ENCODE measurements at regions not wholly inside any gene's neighbourhood (a gene's known extent, or its start where the extent isn't known, plus 50 kb on each side); places are given as distances from the start of the nearest gene placed in this dataset.

DNA sequence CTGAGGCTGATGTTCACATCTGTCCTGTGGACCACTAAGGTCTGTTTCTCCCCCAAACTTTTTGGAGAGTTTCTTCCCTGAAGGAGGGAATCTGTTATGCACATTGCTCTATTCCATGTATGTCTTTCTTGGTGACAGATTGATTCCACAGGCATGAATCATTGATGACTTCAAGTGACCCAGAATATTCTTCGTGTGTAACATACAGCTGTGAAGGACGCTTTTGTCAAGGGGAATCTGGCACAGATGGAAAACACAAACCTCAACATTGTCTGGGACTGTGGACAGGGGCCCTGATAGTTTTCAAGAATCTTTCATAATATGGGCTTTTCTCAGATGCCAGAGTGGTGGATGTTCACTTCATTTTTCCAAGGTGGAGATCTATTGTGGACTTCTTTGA lies 223.1 kb upstream of the MAF start:
- Mint-ChIP-seq H3K27ac (no peak overlapping the region), H3K36me3 (ENCODE audit: insufficient read depth in 1 of 3, low read depth in 3 of 3) (no peaks in the 10 kb centered on the region), H3K4me3 (no peak overlapping the region), H3K4me1 (no peaks in the 10 kb centered on the region), H3K9me3 (no peaks in the 10 kb centered on the region; a peak in 1 of 5 replicates), H3K27me3 (ENCODE audit: low read depth) (no peaks in the 10 kb centered on the region)
- no peak overlapping the region for H3K14ac ChIP-seq (ENCODE audit: insufficient read depth, low read length)
- no peak overlapping the region for H2BK5ac ChIP-seq (ENCODE audit: insufficient read length, low read length)
- no peaks in the 10 kb centered on the region for H3K79me1 ChIP-seq (ENCODE audit: insufficient read depth, low read depth, low read length, poor library complexity, severe bottlenecking)
- H4K91ac ChIP-seq (ENCODE audit: insufficient read length, low read depth, low read length), result no peak overlapping the region
- H3K27me3 ChIP-seq (ENCODE audit: insufficient read depth, low read length), result no peaks in the 10 kb centered on the region; the same call in 1 of the 2 replicates
- no peaks in the 10 kb centered on the region for H3K4me1 ChIP-seq (ENCODE audit: insufficient read depth, low read length)
- H4K8ac ChIP-seq (replicated peaks; ENCODE audit: insufficient read length, low read depth, low read length), result no peak overlapping the region
- no peak overlapping the region for H2BK15ac ChIP-seq (ENCODE audit: low read depth, low read length)
- no peak overlapping the region for H3K23ac ChIP-seq (ENCODE audit: insufficient read length, low read depth, low read length)
- H3K4ac ChIP-seq (ENCODE audit: low read depth, low read length), result no peak overlapping the region
- no CpG with 5 or more reads among the region's 2 CpGs for WGBS (ENCODE audit: extremely low coverage, insufficient read length, low lambda C conversion rate)
- no peak overlapping the region for H3K27ac ChIP-seq (ENCODE audit: insufficient read length, low read depth, low read length)
- H4K20me1 ChIP-seq (ENCODE audit: control insufficient read depth, insufficient read depth, insufficient read length), result no peaks in the 10 kb centered on the region
- no peak overlapping the region for H3K56ac ChIP-seq (ENCODE audit: insufficient read length, low read depth, low read length)
- no peak overlapping the region for H2AFZ ChIP-seq (ENCODE audit: low read length)
- TF ChIP-seq, protein P1, sequence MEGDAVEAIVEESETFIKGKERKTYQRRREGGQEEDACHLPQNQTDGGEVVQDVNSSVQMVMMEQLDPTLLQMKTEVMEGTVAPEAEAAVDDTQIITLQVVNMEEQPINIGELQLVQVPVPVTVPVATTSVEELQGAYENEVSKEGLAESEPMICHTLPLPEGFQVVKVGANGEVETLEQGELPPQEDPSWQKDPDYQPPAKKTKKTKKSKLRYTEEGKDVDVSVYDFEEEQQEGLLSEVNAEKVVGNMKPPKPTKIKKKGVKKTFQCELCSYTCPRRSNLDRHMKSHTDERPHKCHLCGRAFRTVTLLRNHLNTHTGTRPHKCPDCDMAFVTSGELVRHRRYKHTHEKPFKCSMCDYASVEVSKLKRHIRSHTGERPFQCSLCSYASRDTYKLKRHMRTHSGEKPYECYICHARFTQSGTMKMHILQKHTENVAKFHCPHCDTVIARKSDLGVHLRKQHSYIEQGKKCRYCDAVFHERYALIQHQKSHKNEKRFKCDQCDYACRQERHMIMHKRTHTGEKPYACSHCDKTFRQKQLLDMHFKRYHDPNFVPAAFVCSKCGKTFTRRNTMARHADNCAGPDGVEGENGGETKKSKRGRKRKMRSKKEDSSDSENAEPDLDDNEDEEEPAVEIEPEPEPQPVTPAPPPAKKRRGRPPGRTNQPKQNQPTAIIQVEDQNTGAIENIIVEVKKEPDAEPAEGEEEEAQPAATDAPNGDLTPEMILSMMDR (conservative IDR thresholded peaks at IDR 0.05), result no peak
- H3K9me3 ChIP-seq (ENCODE audit: control insufficient read depth, low read depth, low read length), result no peaks in the 10 kb centered on the region
- no peak overlapping the region for H2BK12ac ChIP-seq (ENCODE audit: insufficient read length, low read depth, low read length)
- DNase-seq, result no peak
- H3K9ac ChIP-seq (ENCODE audit: extremely low read depth, insufficient read length, low read length), result no peak overlapping the region
- H2AK5ac ChIP-seq (ENCODE audit: insufficient read length, low read length), result no peak overlapping the region
- no peaks in the 10 kb centered on the region for H3K23me2 ChIP-seq (ENCODE audit: insufficient read length, low read depth, low read length, poor library complexity, severe bottlenecking)
- H3K4me2 ChIP-seq (ENCODE audit: insufficient read depth, insufficient read length, low read length), result no peak overlapping the region
- no peak overlapping the region for H4K5ac ChIP-seq (ENCODE audit: insufficient read length, low read depth, low read length)
- H3K79me2 ChIP-seq (ENCODE audit: insufficient read depth, low read length), result no peaks in the 10 kb centered on the region
- H2BK20ac ChIP-seq (ENCODE audit: low read depth, low read length, poor library complexity, severe bottlenecking), result no peak overlapping the region
- no peak overlapping the region for H3T11ph ChIP-seq (ENCODE audit: low read length)
- no peak overlapping the region for H2BK120ac ChIP-seq (ENCODE audit: low read depth, low read length, poor library complexity, severe bottlenecking)
- no peak overlapping the region for H3K18ac ChIP-seq (ENCODE audit: insufficient read length, low read depth, low read length)

All from H9 (cell line).